ENCODE measurements at regions not wholly inside any gene's neighbourhood (a gene's known extent, or its start where the extent isn't known, plus 50 kb on each side); places are given as distances from the start of the nearest gene placed in this dataset.

DNA sequence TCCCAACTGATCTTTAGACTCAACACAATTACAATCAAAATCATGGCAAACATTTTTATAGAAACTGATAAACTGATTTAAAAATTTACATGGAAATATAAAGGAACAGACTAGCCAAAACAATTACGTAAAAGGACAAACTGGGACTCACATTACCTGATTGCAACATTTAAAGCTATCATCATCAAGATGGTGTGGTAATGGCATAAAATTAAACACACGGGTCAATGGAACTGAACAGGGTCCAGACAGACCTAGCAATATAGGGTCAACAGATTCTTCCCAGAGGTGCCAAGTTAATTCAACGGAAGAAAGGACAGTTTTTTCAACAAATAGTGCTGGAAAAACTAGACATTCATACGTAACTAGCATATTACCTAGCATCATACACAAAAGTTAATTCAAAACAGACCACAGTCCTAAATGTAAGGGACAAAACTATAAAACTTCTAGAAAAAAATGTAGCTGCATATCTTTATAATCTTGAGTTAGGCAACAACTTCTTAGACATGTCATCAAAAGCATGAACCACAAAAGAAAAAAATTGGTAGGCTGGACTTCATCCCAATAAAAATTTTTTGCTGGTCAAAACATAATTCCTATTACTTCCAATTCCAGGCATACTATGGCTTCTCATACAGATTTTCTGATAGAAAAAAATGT is 147.4 kb upstream of the BEND6 start:
- H3K27ac ChIP-seq (ENCODE audit: control insufficient read depth, insufficient read depth) = no peak overlapping the region
- ChIA-PET RAD21 (ENCODE audit: unreplicated experiment) (interaction anchor here (1.3 to 1.9 kb wide), 3 partner anchors 12 to 46 kb away, joined by 3 to 5 read pairs (median 4); no protein-coding TSS in a partner anchor), POLR2A (interaction anchor here (1.0 to 1.5 kb wide), 3 partner anchors 7 to 10 kb away, joined by 3 to 9 read pairs (median 8); no protein-coding TSS in a partner anchor), SMC1A (ENCODE audit: uncharacterized antibody, unreplicated experiment) (interaction anchor here (1.2 to 2.5 kb wide), 7 partner anchors 8 to 97 kb away, joined by 4 to 14 read pairs (median 11); no protein-coding TSS in a partner anchor), CTCF (interaction anchor here (0.6 to 2.6 kb wide), 4 partner anchors 9 to 44 kb away, joined by 3 to 8 read pairs (median 4); no protein-coding TSS in a partner anchor)
- intact Hi-C loops (cut with micrococcal nuclease; ENCODE audit: unreplicated experiment) (no loop called here), in situ Hi-C loops (cut with MboI) (no loop called here)
- H3K4me2 ChIP-seq (ENCODE audit: control insufficient read depth, insufficient read depth) = no peak overlapping the region
- no peak overlapping the region for H2AFZ ChIP-seq (ENCODE audit: control insufficient read depth, low read depth, low read length)
- 86% methylated on average over 4 of the region's 4 CpGs for WGBS (ENCODE audit: insufficient coverage, insufficient replicate concordance, low lambda C conversion rate, missing lambda C conversion rate)
- peaks cover 33% of the 10 kb centered on the region for H3K4me1 ChIP-seq (ENCODE audit: control insufficient read depth, insufficient read depth, low read length)
- H4K20me1 ChIP-seq (ENCODE audit: control insufficient read depth, insufficient read depth) = no peaks in the 10 kb centered on the region
- H3K36me3 ChIP-seq (ENCODE audit: control insufficient read depth in 2 of 2, insufficient read depth in 2 of 2, low read length in 1 of 2) = peaks cover 1 to 2% of the 10 kb centered on the region in 2 experiments; a peak in 2 of 4 replicates
- no TSS peak for BruUV-seq (replicated peaks)
- H3K27me3 ChIP-seq (replicated peaks in 1 of 2; ENCODE audit: control insufficient read depth in 2 of 2, insufficient read depth in 2 of 2, low read length in 1 of 2) = no peaks in the 10 kb centered on the region
- no peak overlapping the region for H3K4me3 ChIP-seq
- no peak for FAIRE-seq
- H3K9me3 ChIP-seq (replicated peaks; ENCODE audit: control insufficient read depth, insufficient read depth, low read length) = no peaks in the 10 kb centered on the region; the same call in 2 of the 3 replicates
- no peak for DNase-seq (ENCODE audit: low read depth, low spot score)
- ATAC-seq = no peak
- peaks cover 93% of the 10 kb centered on the region for H3K79me2 ChIP-seq (ENCODE audit: control insufficient read depth, insufficient read depth, low read length)
- H3K9ac ChIP-seq (ENCODE audit: control insufficient read depth, insufficient read depth, low read length) = no peak overlapping the region
- TF ChIP-seq, protein P1, sequence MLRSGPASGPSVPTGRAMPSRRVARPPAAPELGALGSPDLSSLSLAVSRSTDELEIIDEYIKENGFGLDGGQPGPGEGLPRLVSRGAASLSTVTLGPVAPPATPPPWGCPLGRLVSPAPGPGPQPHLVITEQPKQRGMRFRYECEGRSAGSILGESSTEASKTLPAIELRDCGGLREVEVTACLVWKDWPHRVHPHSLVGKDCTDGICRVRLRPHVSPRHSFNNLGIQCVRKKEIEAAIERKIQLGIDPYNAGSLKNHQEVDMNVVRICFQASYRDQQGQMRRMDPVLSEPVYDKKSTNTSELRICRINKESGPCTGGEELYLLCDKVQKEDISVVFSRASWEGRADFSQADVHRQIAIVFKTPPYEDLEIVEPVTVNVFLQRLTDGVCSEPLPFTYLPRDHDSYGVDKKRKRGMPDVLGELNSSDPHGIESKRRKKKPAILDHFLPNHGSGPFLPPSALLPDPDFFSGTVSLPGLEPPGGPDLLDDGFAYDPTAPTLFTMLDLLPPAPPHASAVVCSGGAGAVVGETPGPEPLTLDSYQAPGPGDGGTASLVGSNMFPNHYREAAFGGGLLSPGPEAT (IDR thresholded peaks at IDR 0.05; ENCODE audit: low read depth) = no peak
- TF ChIP-seq EZH2 (IDR thresholded peaks at IDR 0.05; ENCODE audit: borderline replicate concordance, control insufficient read depth, low read depth, low read length) (no peak), ZZZ3 (IDR thresholded peaks at IDR 0.05; ENCODE audit: control insufficient read depth, insufficient read length, low read depth) (no peak), STAT1 (conservative IDR thresholded peaks at IDR 0.05) (no peak), KAT2A (conservative IDR thresholded peaks at IDR 0.05; ENCODE audit: control insufficient read depth, low read depth, low read length) (no peak), STAT3 (IDR thresholded peaks at IDR 0.05; ENCODE audit: low read depth, low read length) (no peak), KDM1A (IDR thresholded peaks at IDR 0.05; ENCODE audit: borderline replicate concordance) (no peak), POLR2AphosphoS5 (IDR thresholded peaks at IDR 0.05; ENCODE audit: low read length) (no peak), ZNF274 (IDR thresholded peaks at IDR 0.05; ENCODE audit: insufficient read depth, insufficient read length) (no peak), YY1 (IDR thresholded peaks at IDR 0.05; ENCODE audit: low read depth, low read length) (no peak), MYC (IDR thresholded peaks at IDR 0.05; ENCODE audit: insufficient read depth, insufficient read length, insufficient replicate concordance, low read length, severe bottlenecking) (no peak)
- TF ChIP-seq, protein P2, sequence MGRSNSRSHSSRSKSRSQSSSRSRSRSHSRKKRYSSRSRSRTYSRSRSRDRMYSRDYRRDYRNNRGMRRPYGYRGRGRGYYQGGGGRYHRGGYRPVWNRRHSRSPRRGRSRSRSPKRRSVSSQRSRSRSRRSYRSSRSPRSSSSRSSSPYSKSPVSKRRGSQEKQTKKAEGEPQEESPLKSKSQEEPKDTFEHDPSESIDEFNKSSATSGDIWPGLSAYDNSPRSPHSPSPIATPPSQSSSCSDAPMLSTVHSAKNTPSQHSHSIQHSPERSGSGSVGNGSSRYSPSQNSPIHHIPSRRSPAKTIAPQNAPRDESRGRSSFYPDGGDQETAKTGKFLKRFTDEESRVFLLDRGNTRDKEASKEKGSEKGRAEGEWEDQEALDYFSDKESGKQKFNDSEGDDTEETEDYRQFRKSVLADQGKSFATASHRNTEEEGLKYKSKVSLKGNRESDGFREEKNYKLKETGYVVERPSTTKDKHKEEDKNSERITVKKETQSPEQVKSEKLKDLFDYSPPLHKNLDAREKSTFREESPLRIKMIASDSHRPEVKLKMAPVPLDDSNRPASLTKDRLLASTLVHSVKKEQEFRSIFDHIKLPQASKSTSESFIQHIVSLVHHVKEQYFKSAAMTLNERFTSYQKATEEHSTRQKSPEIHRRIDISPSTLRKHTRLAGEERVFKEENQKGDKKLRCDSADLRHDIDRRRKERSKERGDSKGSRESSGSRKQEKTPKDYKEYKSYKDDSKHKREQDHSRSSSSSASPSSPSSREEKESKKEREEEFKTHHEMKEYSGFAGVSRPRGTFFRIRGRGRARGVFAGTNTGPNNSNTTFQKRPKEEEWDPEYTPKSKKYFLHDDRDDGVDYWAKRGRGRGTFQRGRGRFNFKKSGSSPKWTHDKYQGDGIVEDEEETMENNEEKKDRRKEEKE (IDR thresholded peaks at IDR 0.05) = no peak
- TF ChIP-seq, protein P3, sequence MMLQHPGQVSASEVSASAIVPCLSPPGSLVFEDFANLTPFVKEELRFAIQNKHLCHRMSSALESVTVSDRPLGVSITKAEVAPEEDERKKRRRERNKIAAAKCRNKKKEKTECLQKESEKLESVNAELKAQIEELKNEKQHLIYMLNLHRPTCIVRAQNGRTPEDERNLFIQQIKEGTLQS (IDR thresholded peaks at IDR 0.05; ENCODE audit: borderline replicate concordance, extremely low read depth, low read depth, low read length) = no peak
- TF ChIP-seq, protein P4, sequence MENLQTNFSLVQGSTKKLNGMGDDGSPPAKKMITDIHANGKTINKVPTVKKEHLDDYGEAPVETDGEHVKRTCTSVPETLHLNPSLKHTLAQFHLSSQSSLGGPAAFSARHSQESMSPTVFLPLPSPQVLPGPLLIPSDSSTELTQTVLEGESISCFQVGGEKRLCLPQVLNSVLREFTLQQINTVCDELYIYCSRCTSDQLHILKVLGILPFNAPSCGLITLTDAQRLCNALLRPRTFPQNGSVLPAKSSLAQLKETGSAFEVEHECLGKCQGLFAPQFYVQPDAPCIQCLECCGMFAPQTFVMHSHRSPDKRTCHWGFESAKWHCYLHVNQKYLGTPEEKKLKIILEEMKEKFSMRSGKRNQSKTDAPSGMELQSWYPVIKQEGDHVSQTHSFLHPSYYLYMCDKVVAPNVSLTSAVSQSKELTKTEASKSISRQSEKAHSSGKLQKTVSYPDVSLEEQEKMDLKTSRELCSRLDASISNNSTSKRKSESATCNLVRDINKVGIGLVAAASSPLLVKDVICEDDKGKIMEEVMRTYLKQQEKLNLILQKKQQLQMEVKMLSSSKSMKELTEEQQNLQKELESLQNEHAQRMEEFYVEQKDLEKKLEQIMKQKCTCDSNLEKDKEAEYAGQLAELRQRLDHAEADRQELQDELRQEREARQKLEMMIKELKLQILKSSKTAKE (IDR thresholded peaks at IDR 0.05; ENCODE audit: low read depth, poor library complexity, severe bottlenecking) = no peak
